K562 (cell line): ENCODE measurements at regions not wholly inside any gene's neighbourhood (a gene's known extent, or its start where the extent isn't known, plus 50 kb on each side); places are given as distances from the start of the nearest gene placed in this dataset.

Experiments
- ATAC-seq: fragments of 200-7000 bp; cut with Tn5 transposase; 3 replicates; pipeline ENCODE4 v1.9.1; 2020; ENCODE audit warnings: moderate library complexity
- BruUV-seq: library from RNA; stranded (reverse); fragments of 400-500 nt; replicated peaks from 2 replicates; lab custom pipeline; 2021; lab: Mats Ljungman, UMichigan
- CTCF ChIA-PET: fragments of 300-600 bp; formaldehyde crosslinking; extraction: SDS; loops from one replicate; lab custom pipeline; 2021; ENCODE audit warnings: low intra/inter-chr PET ratio; lab: Yijun Ruan, JAX
- POLR2A ChIA-PET: fragments of 300-600, 350-650 bp; sonication (Branson Sonifier 250); formaldehyde crosslinking; extraction: SDS; loops from one replicate; lab custom pipeline; 2021; ENCODE audit warnings: antibody characterized with exemption, inconsistent platforms; lab: Yijun Ruan, JAX
- DNase-seq, 4 experiments: peaks; one replicate each; pipeline versions ENCODE4 v3.0.0 to v3.0.0-alpha.2; 2011 to 2018; ENCODE audit warnings: low spot score in 3 of 4, mixed read lengths in 3 of 4; ENCODE audit errors: extremely low read depth in 1 of 4
- FAIRE-seq: peaks from 2 replicates; lab custom pipeline; 2011; peaks lifted over from hg19 to GRCh38; lab: Jason Lieb, UNC
- H2AFZ ChIP-seq: 2 replicates; pipeline ENCODE4 v1.6.0; 2011; ENCODE audit warnings: low read depth, low read length, control low read depth, inconsistent platforms
- H3K27ac ChIP-seq: fragments of 200-600 bp; 3 replicates; pipeline ENCODE4 v1.8.0; 2011; ENCODE audit warnings: low read depth, mild to moderate bottlenecking, control low read depth, inconsistent platforms, low read length, moderate library complexity, mixed read lengths; ENCODE audit errors: extremely low read depth
- H3K27me3 ChIP-seq, 2 experiments: fragments of 300-600 bp in 1 of 2; 2 replicates in 1 of 2; 3 replicates in 1 of 2; pipeline versions ENCODE4 v1.6.0 to v1.8.0; 2011; ENCODE audit warnings: inconsistent platforms in 2 of 2, low read length in 2 of 2, mild to moderate bottlenecking in 1 of 2, mixed read lengths in 1 of 2, moderate library complexity in 1 of 2; ENCODE audit not compliant: control insufficient read depth in 2 of 2, insufficient read depth in 2 of 2
- H3K36me3 ChIP-seq: fragments of 300-600 bp; 3 replicates; pipeline ENCODE4 v1.8.0; 2011; ENCODE audit warnings: mild to moderate bottlenecking, low read length, inconsistent platforms; ENCODE audit not compliant: control insufficient read depth, insufficient read depth
- H3K4me1 ChIP-seq, 2 experiments: fragments of 200-600 bp in 1 of 2; replicated peaks in 1 of 2; 2 replicates in 1 of 2; 3 replicates in 1 of 2; pipeline versions ENCODE4 v1.5.1 to v1.8.0; 2011; ENCODE audit warnings: inconsistent platforms in 2 of 2, low read length in 2 of 2, mild to moderate bottlenecking in 1 of 2, mixed read lengths in 1 of 2, moderate library complexity in 1 of 2; ENCODE audit not compliant: control insufficient read depth in 2 of 2, insufficient read depth in 2 of 2
- H3K4me2 ChIP-seq: 2 replicates; pipeline ENCODE4 v1.6.1; 2011; ENCODE audit warnings: low read length, control low read depth, inconsistent platforms, mixed read lengths; ENCODE audit not compliant: insufficient read depth
- H3K4me3 ChIP-seq: fragments of 200-600 bp; sonication (generic), shearing (Covaris generic); 2 replicates; pipeline ENCODE4 v1.5.1; 2016; ENCODE audit warnings: control low read depth, inconsistent platforms
- H3K79me2 ChIP-seq: fragments of 200-600 bp; 3 replicates; pipeline ENCODE4 v1.8.0; 2011; ENCODE audit warnings: low read length, inconsistent platforms; ENCODE audit not compliant: control insufficient read depth, insufficient read depth
- H3K9ac ChIP-seq, 2 experiments: 2 replicates each; pipeline versions ENCODE4 v1.6.0 to v1.6.1; 2011; ENCODE audit warnings: low read depth in 2 of 2, low read length in 2 of 2, control low read depth in 1 of 2, inconsistent platforms in 1 of 2, mild to moderate bottlenecking in 1 of 2, mixed read lengths in 1 of 2; ENCODE audit not compliant: insufficient read depth in 1 of 2
- H3K9me1 ChIP-seq: one replicate; pipeline ENCODE4 v1.6.0; 2011; ENCODE audit warnings: inconsistent platforms, mild to moderate bottlenecking, low read length, moderate library complexity; ENCODE audit not compliant: control insufficient read depth, insufficient read depth
- H3K9me3 ChIP-seq: replicated peaks from 2 replicates; pipeline ENCODE4 v1.5.1; 2011; ENCODE audit warnings: low read depth, low read length, inconsistent platforms; ENCODE audit not compliant: control insufficient read depth, insufficient read depth
- H4K20me1 ChIP-seq: replicated peaks from 2 replicates; pipeline ENCODE4 v1.6.1; 2011; ENCODE audit warnings: low read length, inconsistent platforms, mixed read lengths; ENCODE audit not compliant: control insufficient read depth, insufficient read depth
- E2F8 ChIP-seq: fragments of 450-650 bp; IDR thresholded peaks from 2 replicates; pipeline ENCODE4 v1.7.1; 2018; ENCODE audit warnings: mild to moderate bottlenecking, low read depth; ENCODE audit not compliant: partially characterized antibody
- NONO ChIP-seq, 2 experiments: fragments of 200-400 bp in 1 of 2; fragments of 450-650 bp in 1 of 2; formaldehyde crosslinking in 1 of 2; IDR thresholded peaks; 2 replicates each; pipeline ENCODE4 v1.6.1; 2017; ENCODE audit warnings: low read depth in 2 of 2, mild to moderate bottlenecking in 2 of 2, moderate library complexity in 2 of 2, low read length in 1 of 2
- POLR3G ChIP-seq: IDR thresholded peaks from 2 replicates; pipeline ENCODE4 v1.6.1; 2011; ENCODE audit not compliant: insufficient read length, insufficient replicate concordance; ENCODE audit errors: extremely low read depth
- RBM34 ChIP-seq: fragments of 200-400 bp; formaldehyde crosslinking; IDR thresholded peaks from 2 replicates; pipeline ENCODE4 v1.6.1; 2018; ENCODE audit warnings: low read length, borderline replicate concordance; ENCODE audit not compliant: insufficient read depth
- SOX6 ChIP-seq: fragments of 450-650 bp; IDR thresholded peaks from 2 replicates; pipeline ENCODE4 v1.6.1; 2014; ENCODE audit warnings: mild to moderate bottlenecking
- TCFL5 ChIP-seq: fragments of 250-450 bp; sonication (Bioruptor Pico); conservative IDR thresholded peaks from 2 replicates; pipeline ENCODE4 v1.6.1; 2021; ENCODE audit warnings: mild to moderate bottlenecking, moderate library complexity, matching md5 sums
- U2AF1 ChIP-seq: fragments of 200-400 bp; formaldehyde crosslinking; optimal IDR thresholded peaks from 2 replicates; pipeline ENCODE3; 2017; ENCODE audit warnings: mild to moderate bottlenecking, low read depth, low read length, moderate library complexity
- ZFX ChIP-seq: sonication (generic); formaldehyde crosslinking; IDR thresholded peaks from 2 replicates; pipeline ENCODE4 v1.8.0; 2022; ENCODE audit warnings: mild to moderate bottlenecking, missing genetic modification reagents, moderate library complexity
- ZNF347 ChIP-seq: fragments of 450-650 bp; formaldehyde crosslinking; IDR thresholded peaks from 2 replicates; pipeline ENCODE4 v1.4.0; 2020; ENCODE audit warnings: low read depth, mild to moderate bottlenecking, moderate library complexity
- ZNF511 ChIP-seq: sonication (generic); formaldehyde crosslinking; IDR thresholded peaks from 2 replicates; pipeline ENCODE4 v1.8.0; 2022; ENCODE audit warnings: mild to moderate bottlenecking, missing genetic modification reagents
- ZNF717 ChIP-seq: fragments of 250-450 bp; sonication (Bioruptor Pico); IDR thresholded peaks from 2 replicates; pipeline ENCODE4 v1.5.0; 2021
- WGBS: fragments of 100-300 bp; shearing (Covaris generic); methylation state at CpG from one replicate; pipeline ENCODE4 v1.1.6; 2016; ENCODE audit warnings: low coverage, mixed read lengths; ENCODE audit not compliant: insufficient coverage; ENCODE audit errors: missing lambda C conversion rate; 5-methylcytosine and 5-hydroxymethylcytosine counted together
- in situ Hi-C: fragments of 300-500 bp; cut with MboI; formaldehyde crosslinking; loops from 4 replicates; pipeline ENCODE4 v1.15.0; 2018; ENCODE audit warnings: inconsistent platforms, mixed read lengths
- intact Hi-C: fragments of 100-400 bp; cut with micrococcal nuclease; formaldehyde crosslinking; loops from 2 replicates; pipeline ENCODE4 v1.14.2; 2022

GRCh38 chr4:123952530-123953274 lies 556.1 kb downstream of the SPRY1 start:
- FAIRE-seq (no peak), DNase-seq (no peak)
- 0% methylated on average over 3 of the region's 3 CpGs for WGBS
- no peak overlapping the region for H3K27ac ChIP-seq
- H3K4me1 ChIP-seq, result no peaks in the 10 kb centered on the region
- no peak overlapping the region for H3K4me2 ChIP-seq
- H3K36me3 ChIP-seq, result no peaks in the 10 kb centered on the region
- no peaks in the 10 kb centered on the region for H4K20me1 ChIP-seq
- H3K9ac ChIP-seq, result no peak overlapping the region
- no peaks in the 10 kb centered on the region for H3K27me3 ChIP-seq
- BruUV-seq, result no TSS peak
- H3K9me3 ChIP-seq, result no peaks in the 10 kb centered on the region
- CTCF ChIA-PET, result no interaction called here
- intact Hi-C loops (no loop called here), in situ Hi-C loops (no loop called here)
- H2AFZ ChIP-seq, result no peak overlapping the region
- no peaks in the 10 kb centered on the region for H3K9me1 ChIP-seq
- H3K79me2 ChIP-seq, result no peaks in the 10 kb centered on the region
- POLR2A ChIA-PET, result no interaction called here
- H3K4me3 ChIP-seq, result no peak overlapping the region
- TF ChIP-seq ZNF347, result no peak
- TF ChIP-seq NONO (IDR thresholded peaks at IDR 0.05; ENCODE audit: low read depth in 2 of 2, low read length in 1 of 2), result no peak
- TF ChIP-seq POLR3G, result no peak
- TF ChIP-seq SOX6, result no peak
- no peak for TF ChIP-seq E2F8
- no peak for TF ChIP-seq TCFL5 (CRISPR knock-in tag)
- TF ChIP-seq U2AF1, result no peak
- TF ChIP-seq ZNF717 (CRISPR knock-in tag), result no peak
- no peak for TF ChIP-seq ZNF511
- no peak for TF ChIP-seq RBM34
- TF ChIP-seq ZFX, result no peak
- TF ChIP-seq, all 486 proteins: peak for 0
- no peak for ATAC-seq
